HAP-1 (cell line): ENCODE measurements at regions not wholly inside any gene's neighbourhood (a gene's known extent, or its start where the extent isn't known, plus 50 kb on each side); places are given as distances from the start of the nearest gene placed in this dataset.
"Not testable (repeated sequence)": the region's sequence is repeated elsewhere in the genome, so short reads cannot be mapped to it uniquely, and the experiment has no call there.

Experiments used
- DNase-seq, 2 experiments: peaks; one replicate each; pipeline ENCODE4 v3.0.0-alpha.2; 2016 to 2020; ENCODE audit warnings: low spot score in 2 of 2
- H3K27me3 ChIP-seq: fragments of 250-450 bp; sonication (Bioruptor Pico); 2 replicates; pipeline ENCODE4 v1.5.1; 2020; ENCODE audit warnings: low read depth, mild to moderate bottlenecking, moderate library complexity
- H3K36me3 ChIP-seq: fragments of 250-450 bp; sonication (Bioruptor Pico); replicated peaks from 2 replicates; pipeline ENCODE4 v1.5.1; 2020; ENCODE audit warnings: mild to moderate bottlenecking
- H3K4me1 ChIP-seq: fragments of 250-450 bp; sonication (Bioruptor Pico); 2 replicates; pipeline ENCODE4 v1.5.1; 2020; ENCODE audit warnings: mild to moderate bottlenecking
- H3K4me3 ChIP-seq: fragments of 250-450 bp; sonication (Bioruptor Pico); 2 replicates; pipeline ENCODE4 v1.5.1; 2020; ENCODE audit warnings: mild to moderate bottlenecking, moderate library complexity
- H3K9me3 ChIP-seq: fragments of 250-450 bp; sonication (Bioruptor Pico); 2 replicates; pipeline ENCODE4 v1.5.1; 2020; ENCODE audit warnings: mild to moderate bottlenecking, moderate library complexity
- in situ Hi-C: fragments of 300-500 bp; cut with MboI; formaldehyde crosslinking; loops from 3 replicates; pipeline ENCODE4 v1.14.3; 2020; ENCODE audit warnings: low sequenced_read_pairs, inconsistent platforms, mixed read lengths

GRCh38 chr4:8952791-8953190 lies 81.2 kb upstream of the HMX1 start:
- H3K27me3 ChIP-seq, H3K36me3 ChIP-seq, DNase-seq, in situ Hi-C loops, H3K4me3 ChIP-seq, H3K4me1 ChIP-seq, H3K9me3 ChIP-seq: not testable (repeated sequence)

DNA sequence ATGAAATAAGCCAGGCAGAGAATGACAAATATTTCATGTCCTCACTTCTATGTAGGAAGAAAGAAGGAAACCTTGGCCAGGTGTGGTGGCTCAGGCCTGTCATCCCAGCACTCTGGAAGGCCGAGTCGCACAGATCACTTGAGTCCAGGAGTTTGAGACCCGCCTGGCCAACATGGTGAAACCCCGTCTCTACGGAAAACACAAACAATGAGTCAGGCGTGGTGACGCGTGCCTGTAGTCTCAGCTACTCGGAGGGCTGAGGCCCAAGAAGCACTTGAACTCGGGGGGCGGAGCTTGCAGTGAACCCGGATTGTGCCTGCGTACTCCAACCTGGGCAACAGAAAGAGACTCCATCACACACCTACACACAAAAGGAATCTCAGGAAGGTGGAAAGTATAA lies 80.5 kb upstream of the HMX1 start:
- H3K4me3 ChIP-seq, H3K36me3 ChIP-seq, H3K27me3 ChIP-seq, in situ Hi-C loops, DNase-seq, H3K9me3 ChIP-seq, H3K4me1 ChIP-seq: not testable (repeated sequence)

DNA sequence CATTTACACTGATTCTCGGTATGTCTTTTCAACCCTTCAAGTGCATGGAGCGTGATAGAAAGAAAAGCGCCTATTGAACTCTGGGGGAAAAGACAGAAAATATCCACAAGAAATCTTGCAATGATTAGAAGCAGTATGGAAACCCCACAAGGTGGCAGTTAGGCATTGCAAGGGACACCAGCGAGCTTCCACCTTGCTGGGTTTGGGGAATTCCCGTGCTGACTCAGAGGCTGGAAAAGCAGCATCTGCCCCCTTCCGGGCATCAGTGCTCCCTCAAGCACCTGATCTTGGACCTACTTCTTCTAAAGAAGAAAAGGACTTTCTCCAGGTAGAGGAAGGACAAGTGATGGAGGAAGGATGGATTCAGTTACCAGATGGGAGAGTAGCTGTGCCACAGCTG lies 73.9 kb upstream of the HMX1 start:
- H3K4me3 ChIP-seq, DNase-seq, H3K27me3 ChIP-seq, H3K4me1 ChIP-seq, in situ Hi-C loops, H3K9me3 ChIP-seq, H3K36me3 ChIP-seq: not testable (repeated sequence)

DNA sequence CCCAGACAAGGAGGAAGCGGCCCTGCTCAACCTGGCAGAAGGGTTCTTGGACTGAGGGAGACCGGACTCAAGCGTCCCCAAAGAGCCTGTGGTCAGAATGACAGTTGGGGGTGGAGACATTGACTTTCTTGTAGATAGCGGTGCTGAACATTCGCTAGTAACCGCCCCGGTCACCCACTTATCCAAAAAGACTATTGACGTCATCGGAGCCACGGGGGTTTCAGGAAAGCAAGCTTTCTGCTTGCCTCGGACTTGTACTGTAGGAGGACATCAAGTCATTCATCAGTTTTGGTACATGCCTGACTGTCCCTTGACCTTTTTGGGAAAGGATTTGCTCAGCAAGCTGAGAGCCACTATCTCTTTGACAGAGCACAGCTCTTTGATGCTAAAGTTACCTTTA lies 71.7 kb upstream of the HMX1 start:
- H3K36me3 ChIP-seq, DNase-seq, H3K27me3 ChIP-seq, in situ Hi-C loops, H3K4me3 ChIP-seq, H3K9me3 ChIP-seq, H3K4me1 ChIP-seq: not testable (repeated sequence)

GRCh38 chr4:8942088-8942487 lies 70.4 kb upstream of the HMX1 start:
- in situ Hi-C loops, H3K4me3 ChIP-seq, H3K36me3 ChIP-seq, H3K9me3 ChIP-seq, DNase-seq, H3K4me1 ChIP-seq, H3K27me3 ChIP-seq: not testable (repeated sequence)

DNA sequence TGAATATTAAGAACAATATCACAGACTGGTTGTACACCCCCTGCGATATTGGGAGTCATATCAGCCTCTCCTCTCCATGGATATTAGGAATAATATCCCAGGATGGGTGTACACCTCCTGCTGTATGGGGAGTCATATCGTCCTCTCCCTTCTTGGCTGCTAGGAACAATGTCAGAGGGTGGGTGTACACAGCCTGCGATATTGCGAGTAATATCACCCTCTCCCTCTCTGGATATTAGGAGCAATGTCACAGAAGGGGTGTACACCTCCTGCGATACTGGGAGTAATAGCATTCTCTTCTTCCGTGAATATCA lies 69.8 kb upstream of the HMX1 start:
- in situ Hi-C loops, DNase-seq, H3K9me3 ChIP-seq, H3K4me3 ChIP-seq, H3K27me3 ChIP-seq, H3K36me3 ChIP-seq, H3K4me1 ChIP-seq: not testable (repeated sequence)

DNA sequence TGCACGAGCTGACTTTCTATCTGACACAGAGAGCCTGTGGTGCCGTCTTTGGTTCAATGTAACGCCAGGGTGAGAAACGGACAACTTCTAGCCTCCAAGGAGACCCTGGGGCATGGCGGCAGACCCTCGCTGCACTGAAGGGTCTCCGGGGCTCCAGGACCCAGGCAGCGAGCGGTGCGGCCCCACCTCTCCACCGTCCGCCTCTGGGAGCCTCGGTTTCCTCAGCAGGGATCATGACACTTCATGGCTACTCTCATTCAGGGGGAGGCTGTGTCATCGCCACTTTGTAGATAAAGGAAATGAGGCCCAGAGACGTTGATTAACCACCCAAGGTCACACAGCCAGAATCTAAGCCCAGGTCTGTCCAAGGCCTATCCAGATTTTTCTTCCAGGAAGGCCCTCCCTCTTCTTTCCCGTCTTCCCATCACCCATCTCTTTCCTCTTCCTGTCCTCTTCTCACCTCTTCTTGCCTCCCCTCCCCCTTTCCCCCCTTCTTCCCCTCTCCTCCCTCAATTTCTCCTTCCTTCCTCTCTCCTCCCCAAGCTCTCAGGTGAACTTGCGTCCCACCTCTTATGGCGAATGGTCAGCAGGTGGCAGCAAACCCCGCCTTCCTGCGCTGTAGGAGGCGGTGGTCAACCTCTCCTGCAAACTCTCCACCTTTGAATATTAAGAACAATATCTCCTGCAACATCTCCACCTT lies 69.3 kb upstream of the HMX1 start:
- DNase-seq: peak in 1 of 2 experiments; percentile 45
- Histone ChIP-seq H3K36me3 (no peaks in the 10 kb centered on the region), H3K4me3 (no peak overlapping the region), H3K9me3 (no peaks in the 10 kb centered on the region), H3K4me1 (no peaks in the 10 kb centered on the region), H3K27me3 (no peaks in the 10 kb centered on the region)
- in situ Hi-C loops: no loop called here

GRCh38 chr4:8939840-8940742 lies 68.5 kb upstream of the HMX1 start:
- in situ Hi-C loops: no loop called here
- H3K9me3 ChIP-seq: no peaks in the 10 kb centered on the region
- H3K4me1 ChIP-seq: no peaks in the 10 kb centered on the region
- H3K4me3 ChIP-seq: no peak overlapping the region
- DNase-seq: no peak
- no peaks in the 10 kb centered on the region for H3K27me3 ChIP-seq
- no peaks in the 10 kb centered on the region for H3K36me3 ChIP-seq

GRCh38 chr4:8939160-8939839 lies 67.7 kb upstream of the HMX1 start:
- no peaks in the 10 kb centered on the region for H3K4me1 ChIP-seq

DNA sequence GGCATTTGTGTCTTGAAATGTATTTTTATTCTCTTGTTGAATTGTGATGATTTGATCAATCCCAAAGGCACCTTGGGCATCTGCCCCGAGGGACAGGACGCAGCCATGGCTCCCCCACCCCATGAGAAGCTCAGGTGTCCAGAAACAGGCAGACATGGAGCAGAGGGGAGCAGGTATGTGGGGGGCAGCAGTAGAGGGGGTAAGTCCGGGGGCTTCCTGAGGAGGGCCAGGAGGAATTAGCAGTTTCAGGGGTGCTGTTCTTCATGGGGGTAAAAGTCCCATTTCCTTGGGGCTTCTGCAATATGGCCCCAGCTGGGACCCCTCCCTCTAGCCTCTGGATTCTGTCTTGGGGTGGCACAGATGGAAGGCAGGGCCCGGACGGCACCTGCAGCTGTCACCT lies 67.0 kb upstream of the HMX1 start:
- Histone ChIP-seq H3K36me3 (no peaks in the 10 kb centered on the region), H3K4me1 (no peaks in the 10 kb centered on the region), H3K4me3 (no peak overlapping the region), H3K27me3 (no peaks in the 10 kb centered on the region), H3K9me3 (no peaks in the 10 kb centered on the region)
- DNase-seq: no peak
- in situ Hi-C loops: no loop called here

More at GRCh38 chr4:8939160-8939839, 67.7 kb upstream of the HMX1 start:
- no peak overlapping the region for H3K4me3 ChIP-seq
- H3K27me3 ChIP-seq: no peaks in the 10 kb centered on the region
- no peaks in the 10 kb centered on the region for H3K36me3 ChIP-seq
- H3K9me3 ChIP-seq: no peaks in the 10 kb centered on the region
- no peak for DNase-seq
- in situ Hi-C loops: no loop called here

DNA sequence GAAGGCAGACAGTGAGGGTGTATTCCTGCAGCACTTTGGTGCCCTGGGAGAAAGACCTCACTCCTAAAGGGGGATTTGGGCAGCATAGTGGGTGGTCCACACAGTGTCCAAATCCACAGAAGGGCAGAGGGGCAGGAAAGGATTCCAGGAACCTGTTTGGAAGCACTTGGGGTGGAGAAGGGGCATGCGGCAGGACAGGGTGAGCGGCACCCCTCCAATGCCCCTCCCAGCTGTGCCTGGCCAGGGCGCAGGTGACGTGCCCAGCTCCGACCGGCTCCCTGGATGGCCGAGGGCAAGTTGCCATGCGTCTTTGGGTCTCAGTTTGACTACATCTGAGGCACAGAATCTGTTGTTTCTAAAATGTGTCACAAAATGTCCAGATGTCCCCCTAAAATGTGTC lies 66.5 kb upstream of the HMX1 start:
- H3K4me3 ChIP-seq: no peak overlapping the region
- H3K36me3 ChIP-seq: no peaks in the 10 kb centered on the region
- no peaks in the 10 kb centered on the region for H3K9me3 ChIP-seq
- H3K4me1 ChIP-seq: no peaks in the 10 kb centered on the region
- DNase-seq: no peak
- no peaks in the 10 kb centered on the region for H3K27me3 ChIP-seq
- in situ Hi-C loops: no loop called here

- Histone ChIP-seq H3K4me1 (no peaks in the 10 kb centered on the region), H3K4me3 (no peak overlapping the region), H3K27me3 (no peaks in the 10 kb centered on the region), H3K36me3 (no peaks in the 10 kb centered on the region), H3K9me3 (no peaks in the 10 kb centered on the region)
- in situ Hi-C loops: no loop called here
- no peak for DNase-seq
These were observed 61.2 kb upstream of the HMX1 start for GRCh38 chr4:8932884-8933283.

DNA sequence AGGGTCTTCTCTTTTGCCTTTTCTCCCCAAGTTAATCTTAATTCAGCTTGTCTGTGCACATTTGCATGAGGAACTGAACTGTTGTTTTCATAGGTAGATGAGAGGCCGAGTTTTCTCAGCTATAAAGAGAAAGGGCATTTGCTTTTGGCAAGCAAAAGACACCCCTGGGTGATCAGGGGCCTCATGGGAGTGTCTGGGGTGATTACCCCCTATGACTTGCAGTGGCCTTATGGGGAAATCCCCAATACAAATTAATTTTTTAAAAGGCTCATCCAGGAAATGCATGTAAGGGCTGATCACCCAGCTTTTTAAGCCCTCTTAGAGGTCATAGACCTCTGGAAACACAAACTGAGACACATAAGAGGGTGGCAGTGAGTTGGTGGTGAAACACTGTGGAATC lies 56.4 kb upstream of the HMX1 start:
- in situ Hi-C loops: no loop called here
- no peaks in the 10 kb centered on the region for H3K27me3 ChIP-seq
- H3K4me3 ChIP-seq: no peak overlapping the region
- no peaks in the 10 kb centered on the region for H3K4me1 ChIP-seq
- H3K36me3 ChIP-seq: no peaks in the 10 kb centered on the region
- no peak for DNase-seq
- H3K9me3 ChIP-seq: no peaks in the 10 kb centered on the region

DNA sequence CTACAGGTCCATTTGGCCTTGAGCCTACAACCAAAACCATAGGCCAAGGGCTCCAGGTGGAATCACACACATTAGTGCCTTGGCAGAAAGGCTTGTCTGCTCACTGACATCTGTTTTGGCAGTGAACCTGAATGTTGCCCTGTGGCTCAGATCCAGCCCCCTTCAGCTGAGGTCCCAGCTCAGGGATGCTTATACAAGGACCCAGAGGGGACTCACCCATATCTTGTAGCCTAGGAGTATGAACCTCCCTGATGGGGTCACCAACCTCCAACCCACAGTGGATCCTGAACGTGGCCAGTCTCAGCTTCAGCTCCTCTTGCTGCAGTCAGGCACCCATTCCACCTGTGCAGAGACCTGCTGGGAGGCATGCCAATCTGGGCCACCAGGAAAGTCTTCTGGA lies 50.8 kb upstream of the HMX1 start:
- no peaks in the 10 kb centered on the region for H3K9me3 ChIP-seq
- in situ Hi-C loops: no loop called here
- no peaks in the 10 kb centered on the region for H3K36me3 ChIP-seq
- no peak for DNase-seq
- H3K4me3 ChIP-seq: no peak overlapping the region
- H3K4me1 ChIP-seq: no peaks in the 10 kb centered on the region
- H3K27me3 ChIP-seq: peaks cover 3% of the 10 kb centered on the region; the same call in 1 of the 2 replicates
